Hepatocyte (in vitro differentiated cells): ENCODE measurements at regions not wholly inside any gene's neighbourhood (a gene's known extent, or its start where the extent isn't known, plus 50 kb on each side); places are given as distances from the start of the nearest gene placed in this dataset.

Experiments used
- CTCF ChIP-seq: fragments of 200-600 bp; sonication (generic); IDR thresholded peaks from 2 replicates; pipeline ENCODE4 v1.5.1; 2016; ENCODE audit warnings: antibody characterized with exemption, mild to moderate bottlenecking; ENCODE audit not compliant: poor library complexity
- EZH2 ChIP-seq: fragments of 200-600 bp; sonication (generic); IDR thresholded peaks from 2 replicates; pipeline ENCODE4 v1.6.1; 2016; ENCODE audit warnings: antibody characterized with exemption, mild to moderate bottlenecking, borderline replicate concordance

- no peak for TF ChIP-seq EZH2
- TF ChIP-seq CTCF, result no peak
These were observed 158.5 kb upstream of the AUTS2 start for GRCh38 chr7:69439636-69440325.
